ENCODE measurements at regions not wholly inside any gene's neighbourhood (a gene's known extent, or its start where the extent isn't known, plus 50 kb on each side); places are given as distances from the start of the nearest gene placed in this dataset.

DNA sequence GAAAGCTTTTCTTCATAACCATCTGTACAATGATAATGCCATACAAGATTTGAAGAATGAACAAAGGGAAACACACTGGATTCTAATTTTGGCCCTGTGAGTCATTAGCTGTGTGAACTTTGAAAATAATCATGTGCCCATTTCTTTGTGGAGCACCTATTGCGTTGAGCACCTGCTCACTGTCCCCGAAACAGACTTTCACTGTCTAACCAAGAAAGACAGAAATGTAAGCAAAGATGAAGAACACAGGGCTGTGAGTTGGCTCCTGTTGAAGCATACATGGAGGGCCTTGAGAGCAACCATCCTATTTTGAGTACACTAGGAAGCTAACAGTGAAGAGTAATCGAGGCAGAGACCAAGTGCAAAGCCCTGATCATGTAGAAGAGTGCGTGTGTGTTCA lies 118.4 kb upstream of the SLC25A13 start:
- H3K27me3 Mint-ChIP-seq (ENCODE audit: low read depth): no peaks in the 10 kb centered on the region; the same call in 1 of the 2 replicates
- no peak overlapping the region for H3K4me3 Mint-ChIP-seq
- peaks cover 6% of the 10 kb centered on the region; the same call in 1 of the 2 replicates for H3K9me3 Mint-ChIP-seq
- no peaks in the 10 kb centered on the region for H3K36me3 Mint-ChIP-seq
- no peaks in the 10 kb centered on the region for H3K4me1 Mint-ChIP-seq
- CTCF ChIA-PET: no interaction called here
- TF ChIP-seq, protein P1, sequence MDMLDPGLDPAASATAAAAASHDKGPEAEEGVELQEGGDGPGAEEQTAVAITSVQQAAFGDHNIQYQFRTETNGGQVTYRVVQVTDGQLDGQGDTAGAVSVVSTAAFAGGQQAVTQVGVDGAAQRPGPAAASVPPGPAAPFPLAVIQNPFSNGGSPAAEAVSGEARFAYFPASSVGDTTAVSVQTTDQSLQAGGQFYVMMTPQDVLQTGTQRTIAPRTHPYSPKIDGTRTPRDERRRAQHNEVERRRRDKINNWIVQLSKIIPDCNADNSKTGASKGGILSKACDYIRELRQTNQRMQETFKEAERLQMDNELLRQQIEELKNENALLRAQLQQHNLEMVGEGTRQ (CRISPR knock-in tag; IDR thresholded peaks at IDR 0.05): no peak
- TF ChIP-seq, protein P2, sequence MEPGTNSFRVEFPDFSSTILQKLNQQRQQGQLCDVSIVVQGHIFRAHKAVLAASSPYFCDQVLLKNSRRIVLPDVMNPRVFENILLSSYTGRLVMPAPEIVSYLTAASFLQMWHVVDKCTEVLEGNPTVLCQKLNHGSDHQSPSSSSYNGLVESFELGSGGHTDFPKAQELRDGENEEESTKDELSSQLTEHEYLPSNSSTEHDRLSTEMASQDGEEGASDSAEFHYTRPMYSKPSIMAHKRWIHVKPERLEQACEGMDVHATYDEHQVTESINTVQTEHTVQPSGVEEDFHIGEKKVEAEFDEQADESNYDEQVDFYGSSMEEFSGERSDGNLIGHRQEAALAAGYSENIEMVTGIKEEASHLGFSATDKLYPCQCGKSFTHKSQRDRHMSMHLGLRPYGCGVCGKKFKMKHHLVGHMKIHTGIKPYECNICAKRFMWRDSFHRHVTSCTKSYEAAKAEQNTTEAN (CRISPR knock-in tag; IDR thresholded peaks at IDR 0.05): no peak
- no peak for TF ChIP-seq HMGA2 (CRISPR knock-in tag; IDR thresholded peaks at IDR 0.05)
- TF ChIP-seq, protein P3, sequence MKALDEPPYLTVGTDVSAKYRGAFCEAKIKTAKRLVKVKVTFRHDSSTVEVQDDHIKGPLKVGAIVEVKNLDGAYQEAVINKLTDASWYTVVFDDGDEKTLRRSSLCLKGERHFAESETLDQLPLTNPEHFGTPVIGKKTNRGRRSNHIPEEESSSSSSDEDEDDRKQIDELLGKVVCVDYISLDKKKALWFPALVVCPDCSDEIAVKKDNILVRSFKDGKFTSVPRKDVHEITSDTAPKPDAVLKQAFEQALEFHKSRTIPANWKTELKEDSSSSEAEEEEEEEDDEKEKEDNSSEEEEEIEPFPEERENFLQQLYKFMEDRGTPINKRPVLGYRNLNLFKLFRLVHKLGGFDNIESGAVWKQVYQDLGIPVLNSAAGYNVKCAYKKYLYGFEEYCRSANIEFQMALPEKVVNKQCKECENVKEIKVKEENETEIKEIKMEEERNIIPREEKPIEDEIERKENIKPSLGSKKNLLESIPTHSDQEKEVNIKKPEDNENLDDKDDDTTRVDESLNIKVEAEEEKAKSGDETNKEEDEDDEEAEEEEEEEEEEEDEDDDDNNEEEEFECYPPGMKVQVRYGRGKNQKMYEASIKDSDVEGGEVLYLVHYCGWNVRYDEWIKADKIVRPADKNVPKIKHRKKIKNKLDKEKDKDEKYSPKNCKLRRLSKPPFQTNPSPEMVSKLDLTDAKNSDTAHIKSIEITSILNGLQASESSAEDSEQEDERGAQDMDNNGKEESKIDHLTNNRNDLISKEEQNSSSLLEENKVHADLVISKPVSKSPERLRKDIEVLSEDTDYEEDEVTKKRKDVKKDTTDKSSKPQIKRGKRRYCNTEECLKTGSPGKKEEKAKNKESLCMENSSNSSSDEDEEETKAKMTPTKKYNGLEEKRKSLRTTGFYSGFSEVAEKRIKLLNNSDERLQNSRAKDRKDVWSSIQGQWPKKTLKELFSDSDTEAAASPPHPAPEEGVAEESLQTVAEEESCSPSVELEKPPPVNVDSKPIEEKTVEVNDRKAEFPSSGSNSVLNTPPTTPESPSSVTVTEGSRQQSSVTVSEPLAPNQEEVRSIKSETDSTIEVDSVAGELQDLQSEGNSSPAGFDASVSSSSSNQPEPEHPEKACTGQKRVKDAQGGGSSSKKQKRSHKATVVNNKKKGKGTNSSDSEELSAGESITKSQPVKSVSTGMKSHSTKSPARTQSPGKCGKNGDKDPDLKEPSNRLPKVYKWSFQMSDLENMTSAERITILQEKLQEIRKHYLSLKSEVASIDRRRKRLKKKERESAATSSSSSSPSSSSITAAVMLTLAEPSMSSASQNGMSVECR (CRISPR knock-in tag; IDR thresholded peaks at IDR 0.05; ENCODE audit: borderline replicate concordance): no peak
- TF ChIP-seq TP53 (CRISPR knock-in tag; IDR thresholded peaks at IDR 0.05): no peak
- TF ChIP-seq RORB (CRISPR knock-in tag; IDR thresholded peaks at IDR 0.05): no peak
- TF ChIP-seq, protein P4, sequence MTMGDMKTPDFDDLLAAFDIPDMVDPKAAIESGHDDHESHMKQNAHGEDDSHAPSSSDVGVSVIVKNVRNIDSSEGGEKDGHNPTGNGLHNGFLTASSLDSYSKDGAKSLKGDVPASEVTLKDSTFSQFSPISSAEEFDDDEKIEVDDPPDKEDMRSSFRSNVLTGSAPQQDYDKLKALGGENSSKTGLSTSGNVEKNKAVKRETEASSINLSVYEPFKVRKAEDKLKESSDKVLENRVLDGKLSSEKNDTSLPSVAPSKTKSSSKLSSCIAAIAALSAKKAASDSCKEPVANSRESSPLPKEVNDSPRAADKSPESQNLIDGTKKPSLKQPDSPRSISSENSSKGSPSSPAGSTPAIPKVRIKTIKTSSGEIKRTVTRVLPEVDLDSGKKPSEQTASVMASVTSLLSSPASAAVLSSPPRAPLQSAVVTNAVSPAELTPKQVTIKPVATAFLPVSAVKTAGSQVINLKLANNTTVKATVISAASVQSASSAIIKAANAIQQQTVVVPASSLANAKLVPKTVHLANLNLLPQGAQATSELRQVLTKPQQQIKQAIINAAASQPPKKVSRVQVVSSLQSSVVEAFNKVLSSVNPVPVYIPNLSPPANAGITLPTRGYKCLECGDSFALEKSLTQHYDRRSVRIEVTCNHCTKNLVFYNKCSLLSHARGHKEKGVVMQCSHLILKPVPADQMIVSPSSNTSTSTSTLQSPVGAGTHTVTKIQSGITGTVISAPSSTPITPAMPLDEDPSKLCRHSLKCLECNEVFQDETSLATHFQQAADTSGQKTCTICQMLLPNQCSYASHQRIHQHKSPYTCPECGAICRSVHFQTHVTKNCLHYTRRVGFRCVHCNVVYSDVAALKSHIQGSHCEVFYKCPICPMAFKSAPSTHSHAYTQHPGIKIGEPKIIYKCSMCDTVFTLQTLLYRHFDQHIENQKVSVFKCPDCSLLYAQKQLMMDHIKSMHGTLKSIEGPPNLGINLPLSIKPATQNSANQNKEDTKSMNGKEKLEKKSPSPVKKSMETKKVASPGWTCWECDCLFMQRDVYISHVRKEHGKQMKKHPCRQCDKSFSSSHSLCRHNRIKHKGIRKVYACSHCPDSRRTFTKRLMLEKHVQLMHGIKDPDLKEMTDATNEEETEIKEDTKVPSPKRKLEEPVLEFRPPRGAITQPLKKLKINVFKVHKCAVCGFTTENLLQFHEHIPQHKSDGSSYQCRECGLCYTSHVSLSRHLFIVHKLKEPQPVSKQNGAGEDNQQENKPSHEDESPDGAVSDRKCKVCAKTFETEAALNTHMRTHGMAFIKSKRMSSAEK (CRISPR knock-in tag; IDR thresholded peaks at IDR 0.05; ENCODE audit: borderline replicate concordance): no peak
- TF ChIP-seq, protein P5, sequence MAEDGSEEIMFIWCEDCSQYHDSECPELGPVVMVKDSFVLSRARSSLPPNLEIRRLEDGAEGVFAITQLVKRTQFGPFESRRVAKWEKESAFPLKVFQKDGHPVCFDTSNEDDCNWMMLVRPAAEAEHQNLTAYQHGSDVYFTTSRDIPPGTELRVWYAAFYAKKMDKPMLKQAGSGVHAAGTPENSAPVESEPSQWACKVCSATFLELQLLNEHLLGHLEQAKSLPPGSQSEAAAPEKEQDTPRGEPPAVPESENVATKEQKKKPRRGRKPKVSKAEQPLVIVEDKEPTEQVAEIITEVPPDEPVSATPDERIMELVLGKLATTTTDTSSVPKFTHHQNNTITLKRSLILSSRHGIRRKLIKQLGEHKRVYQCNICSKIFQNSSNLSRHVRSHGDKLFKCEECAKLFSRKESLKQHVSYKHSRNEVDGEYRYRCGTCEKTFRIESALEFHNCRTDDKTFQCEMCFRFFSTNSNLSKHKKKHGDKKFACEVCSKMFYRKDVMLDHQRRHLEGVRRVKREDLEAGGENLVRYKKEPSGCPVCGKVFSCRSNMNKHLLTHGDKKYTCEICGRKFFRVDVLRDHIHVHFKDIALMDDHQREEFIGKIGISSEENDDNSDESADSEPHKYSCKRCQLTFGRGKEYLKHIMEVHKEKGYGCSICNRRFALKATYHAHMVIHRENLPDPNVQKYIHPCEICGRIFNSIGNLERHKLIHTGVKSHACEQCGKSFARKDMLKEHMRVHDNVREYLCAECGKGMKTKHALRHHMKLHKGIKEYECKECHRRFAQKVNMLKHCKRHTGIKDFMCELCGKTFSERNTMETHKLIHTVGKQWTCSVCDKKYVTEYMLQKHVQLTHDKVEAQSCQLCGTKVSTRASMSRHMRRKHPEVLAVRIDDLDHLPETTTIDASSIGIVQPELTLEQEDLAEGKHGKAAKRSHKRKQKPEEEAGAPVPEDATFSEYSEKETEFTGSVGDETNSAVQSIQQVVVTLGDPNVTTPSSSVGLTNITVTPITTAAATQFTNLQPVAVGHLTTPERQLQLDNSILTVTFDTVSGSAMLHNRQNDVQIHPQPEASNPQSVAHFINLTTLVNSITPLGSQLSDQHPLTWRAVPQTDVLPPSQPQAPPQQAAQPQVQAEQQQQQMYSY (CRISPR knock-in tag; IDR thresholded peaks at IDR 0.05): no peak
- TF ChIP-seq GABPB1 (CRISPR knock-in tag; IDR thresholded peaks at IDR 0.05): no peak
- no peak for TF ChIP-seq NR1H2 (CRISPR knock-in tag; IDR thresholded peaks at IDR 0.05)
- TF ChIP-seq ZBTB21 (CRISPR knock-in tag; IDR thresholded peaks at IDR 0.05; ENCODE audit: borderline replicate concordance): no peak
- TF ChIP-seq TCF7 (CRISPR knock-in tag; IDR thresholded peaks at IDR 0.05; ENCODE audit: low read depth): no peak
- TF ChIP-seq SP1 (CRISPR knock-in tag; conservative IDR thresholded peaks at IDR 0.05): no peak
- no peak for TF ChIP-seq ZNF416 (CRISPR knock-in tag; IDR thresholded peaks at IDR 0.05)
- TF ChIP-seq, protein P6, sequence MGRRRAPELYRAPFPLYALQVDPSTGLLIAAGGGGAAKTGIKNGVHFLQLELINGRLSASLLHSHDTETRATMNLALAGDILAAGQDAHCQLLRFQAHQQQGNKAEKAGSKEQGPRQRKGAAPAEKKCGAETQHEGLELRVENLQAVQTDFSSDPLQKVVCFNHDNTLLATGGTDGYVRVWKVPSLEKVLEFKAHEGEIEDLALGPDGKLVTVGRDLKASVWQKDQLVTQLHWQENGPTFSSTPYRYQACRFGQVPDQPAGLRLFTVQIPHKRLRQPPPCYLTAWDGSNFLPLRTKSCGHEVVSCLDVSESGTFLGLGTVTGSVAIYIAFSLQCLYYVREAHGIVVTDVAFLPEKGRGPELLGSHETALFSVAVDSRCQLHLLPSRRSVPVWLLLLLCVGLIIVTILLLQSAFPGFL (CRISPR knock-in tag; IDR thresholded peaks at IDR 0.05; ENCODE audit: borderline replicate concordance): no peak
- TF ChIP-seq ZNF263 (CRISPR knock-in tag; IDR thresholded peaks at IDR 0.05; ENCODE audit: low read depth): no peak
- POLR2A ChIA-PET: no interaction called here
- ATAC-seq (no peak), DNase-seq (ENCODE audit: low spot score) (no peak)
- H3K27ac Mint-ChIP-seq: no peak overlapping the region
